GM18505 (cell line): ENCODE measurements at regions not wholly inside any gene's neighbourhood (a gene's known extent, or its start where the extent isn't known, plus 50 kb on each side); places are given as distances from the start of the nearest gene placed in this dataset.

Experiments used
- ATAC-seq: cut with Tn5 transposase; IDR thresholded peaks from one replicate; pipeline ENCODE4 v1.9.1; 2021; ENCODE audit not compliant: unreplicated experiment
- POLR2A ChIP-seq: IDR thresholded peaks from 4 replicates; pipeline ENCODE4 v1.6.1; 2011; ENCODE audit warnings: borderline replicate concordance; ENCODE audit not compliant: insufficient read depth, insufficient read length; ENCODE audit errors: extremely low read depth

DNA sequence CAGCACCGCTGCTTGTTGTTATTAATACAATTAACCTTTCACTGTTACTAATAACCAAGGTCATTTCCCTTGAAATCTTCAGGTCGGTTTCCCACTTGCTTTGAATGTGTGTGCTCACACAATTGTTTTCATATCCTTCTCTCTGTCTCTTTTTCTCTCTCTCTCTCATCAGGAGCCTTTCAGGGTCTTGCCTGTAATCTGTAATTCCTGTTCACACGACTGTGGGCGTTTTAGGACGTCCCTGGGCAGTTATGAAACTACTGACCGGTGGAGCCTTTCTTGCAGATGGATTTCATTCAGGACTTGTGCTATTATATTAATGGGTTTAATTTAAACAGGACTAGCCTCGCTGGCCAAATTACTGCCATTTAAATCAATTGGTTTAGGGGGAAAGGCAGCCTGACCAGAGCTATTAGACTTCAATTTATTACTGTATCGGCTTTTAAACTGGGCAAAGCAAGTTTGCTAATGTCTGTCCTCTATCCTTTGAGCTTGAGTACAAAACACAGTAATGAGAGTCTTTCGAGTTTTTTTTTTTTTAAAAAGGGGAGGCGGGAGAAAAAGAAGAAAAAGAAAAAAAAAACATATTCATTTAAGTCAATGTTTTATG, 316.0 kb upstream of the TLE4 start:
- TF ChIP-seq POLR2A: no peak
- no peak for ATAC-seq

GRCh38 chr9:79256691-79257213, 315.0 kb upstream of the TLE4 start:
- no peak for ATAC-seq
- TF ChIP-seq POLR2A: no peak

DNA sequence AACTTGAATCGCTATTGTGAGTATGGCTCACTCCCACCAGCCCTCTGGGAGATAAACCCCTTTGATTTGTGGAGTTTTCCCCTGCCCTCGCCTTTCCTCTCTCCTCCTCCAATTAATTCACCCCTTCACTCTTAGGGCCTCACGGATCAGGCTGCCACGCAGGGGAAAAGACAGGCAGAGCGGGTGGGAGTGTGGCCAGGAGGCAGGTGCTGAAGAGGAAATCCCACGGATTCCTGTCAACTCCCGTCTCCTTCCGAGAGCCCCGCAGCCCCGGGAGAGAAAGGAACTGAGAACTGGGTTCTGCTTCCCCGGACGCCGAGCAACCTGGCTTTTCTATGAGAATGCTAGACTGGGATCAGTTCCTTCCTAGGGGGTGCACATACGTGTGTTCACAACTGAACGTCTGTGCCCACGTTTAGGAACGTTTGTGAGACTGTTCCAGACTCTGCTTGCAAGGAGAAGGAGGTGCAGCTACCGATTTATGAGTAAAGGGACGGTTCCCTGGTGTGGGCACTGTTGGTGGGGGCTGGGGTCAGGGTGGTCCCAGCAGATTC, 314.5 kb upstream of the TLE4 start:
- no peak for ATAC-seq
- TF ChIP-seq POLR2A: no peak

- no peak for TF ChIP-seq POLR2A
- no peak for ATAC-seq
These were observed 313.9 kb upstream of the TLE4 start for GRCh38 chr9:79257790-79258351.

DNA sequence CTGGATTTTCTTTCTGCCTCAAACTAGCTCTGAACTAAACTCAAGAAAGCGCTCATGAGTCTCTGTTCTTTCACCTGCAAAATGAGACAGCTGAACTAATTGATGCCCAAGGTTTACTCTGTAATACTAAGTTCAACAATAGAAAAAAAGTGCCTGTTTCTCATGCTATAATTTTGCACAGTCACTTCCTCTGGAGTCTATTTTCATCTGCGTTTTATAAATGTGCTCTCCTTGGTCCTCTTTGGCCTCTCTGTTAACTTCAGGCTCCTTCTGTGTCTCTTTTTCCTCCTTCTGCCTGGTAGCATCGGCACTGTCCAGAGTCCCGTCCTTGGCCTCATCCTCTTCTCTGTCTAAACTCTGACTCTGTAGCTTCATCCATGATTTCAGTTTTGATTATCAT, 311.9 kb upstream of the TLE4 start:
- no peak for TF ChIP-seq POLR2A
- no peak for ATAC-seq

- no peak for TF ChIP-seq POLR2A
- no peak for ATAC-seq
These were observed 308.1 kb upstream of the TLE4 start for GRCh38 chr9:79263628-79264027.

- TF ChIP-seq POLR2A: no peak
- ATAC-seq: no peak
These were observed 307.7 kb upstream of the TLE4 start for GRCh38 chr9:79264041-79264440.

- ATAC-seq: no peak
- no peak for TF ChIP-seq POLR2A
These were observed 307.0 kb upstream of the TLE4 start for GRCh38 chr9:79264511-79265355.

DNA sequence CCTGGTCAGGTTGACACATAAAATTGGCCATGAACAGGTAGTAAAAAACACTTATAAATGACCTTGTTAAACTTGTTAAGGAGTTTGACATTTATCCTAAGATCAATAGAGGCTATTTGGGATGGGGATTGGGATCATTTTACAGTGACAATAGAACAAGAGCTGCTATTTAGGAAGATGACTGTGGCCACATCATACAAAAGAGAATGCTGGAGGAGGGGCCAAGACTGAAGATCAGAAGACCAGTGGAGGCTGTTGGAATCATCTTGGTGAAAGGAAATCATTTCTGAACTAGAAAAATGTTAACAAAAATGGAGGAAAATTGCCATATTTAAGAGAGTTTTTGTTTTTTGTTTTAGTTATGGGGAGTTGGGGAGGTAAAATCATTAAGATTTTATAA, 304.8 kb upstream of the TLE4 start:
- no peak for ATAC-seq
- TF ChIP-seq POLR2A: no peak

- TF ChIP-seq POLR2A: no peak
- ATAC-seq: no peak
These were observed 303.0 kb upstream of the TLE4 start for GRCh38 chr9:79268806-79269205.

- no peak for ATAC-seq
- TF ChIP-seq POLR2A: no peak
These were observed 298.5 kb upstream of the TLE4 start for GRCh38 chr9:79273311-79273710.

GRCh38 chr9:79279356-79279755, 292.4 kb upstream of the TLE4 start:
- ATAC-seq: no peak
- no peak for TF ChIP-seq POLR2A

- no peak for ATAC-seq
- TF ChIP-seq POLR2A: no peak
These were observed 291.1 kb upstream of the TLE4 start for GRCh38 chr9:79280691-79281090.
